ENCODE measurements at regions not wholly inside any gene's neighbourhood (a gene's known extent, or its start where the extent isn't known, plus 50 kb on each side); places are given as distances from the start of the nearest gene placed in this dataset.
"Not testable (repeated sequence)": the region's sequence is repeated elsewhere in the genome, so short reads cannot be mapped to it uniquely, and the experiment has no call there.

DNA sequence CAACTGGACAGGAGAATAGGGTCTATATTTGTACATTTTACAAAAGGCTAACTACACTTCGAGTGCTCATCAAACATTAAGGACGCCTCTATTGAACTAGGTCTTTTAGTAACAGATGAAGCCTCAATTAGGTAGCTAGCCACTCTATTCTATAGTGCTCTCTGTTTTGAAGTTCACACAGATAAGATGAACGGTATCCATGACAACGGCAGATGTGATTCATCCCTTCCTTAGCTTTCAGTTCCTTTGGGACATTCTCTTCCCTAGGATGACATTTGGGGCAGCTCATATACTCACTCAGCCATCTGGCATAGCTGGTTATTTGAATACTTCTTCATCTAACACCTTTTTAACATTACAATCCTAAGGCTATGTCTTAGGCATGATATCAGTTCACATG, 62.4 kb upstream of the WDFY3 start:
- intact Hi-C loops (cut with micrococcal nuclease; ENCODE audit: unreplicated experiment): no loop called here
- Mint-ChIP-seq H3K36me3 (ENCODE audit: insufficient read depth, unreplicated experiment) (no peaks in the 10 kb centered on the region), H3K4me3 (ENCODE audit: unreplicated experiment) (no peak overlapping the region), H3K27ac (ENCODE audit: unreplicated experiment) (no peak overlapping the region), H3K9me3 (ENCODE audit: unreplicated experiment) (peaks cover 11% of the 10 kb centered on the region), H3K4me1 (ENCODE audit: low read depth, unreplicated experiment) (no peaks in the 10 kb centered on the region), H3K27me3 (ENCODE audit: insufficient read depth, unreplicated experiment) (no peaks in the 10 kb centered on the region)
- no TSS peak for BruUV-seq (replicated peaks)
- TF ChIP-seq, protein P1, sequence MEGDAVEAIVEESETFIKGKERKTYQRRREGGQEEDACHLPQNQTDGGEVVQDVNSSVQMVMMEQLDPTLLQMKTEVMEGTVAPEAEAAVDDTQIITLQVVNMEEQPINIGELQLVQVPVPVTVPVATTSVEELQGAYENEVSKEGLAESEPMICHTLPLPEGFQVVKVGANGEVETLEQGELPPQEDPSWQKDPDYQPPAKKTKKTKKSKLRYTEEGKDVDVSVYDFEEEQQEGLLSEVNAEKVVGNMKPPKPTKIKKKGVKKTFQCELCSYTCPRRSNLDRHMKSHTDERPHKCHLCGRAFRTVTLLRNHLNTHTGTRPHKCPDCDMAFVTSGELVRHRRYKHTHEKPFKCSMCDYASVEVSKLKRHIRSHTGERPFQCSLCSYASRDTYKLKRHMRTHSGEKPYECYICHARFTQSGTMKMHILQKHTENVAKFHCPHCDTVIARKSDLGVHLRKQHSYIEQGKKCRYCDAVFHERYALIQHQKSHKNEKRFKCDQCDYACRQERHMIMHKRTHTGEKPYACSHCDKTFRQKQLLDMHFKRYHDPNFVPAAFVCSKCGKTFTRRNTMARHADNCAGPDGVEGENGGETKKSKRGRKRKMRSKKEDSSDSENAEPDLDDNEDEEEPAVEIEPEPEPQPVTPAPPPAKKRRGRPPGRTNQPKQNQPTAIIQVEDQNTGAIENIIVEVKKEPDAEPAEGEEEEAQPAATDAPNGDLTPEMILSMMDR (IDR thresholded peaks at IDR 0.05; ENCODE audit: insufficient read depth in 1 of 2, low read depth in 1 of 2, low read length in 1 of 2, severe bottlenecking in 1 of 2, unreplicated experiment in 1 of 2): no peak
- POLR2A ChIA-PET: no interaction called here
- Histone ChIP-seq H3K9me3 (no peaks in the 10 kb centered on the region; the same call in 1 of the 2 replicates), H3K36me3 (ENCODE audit: control insufficient read depth, insufficient read depth, low read length) (no peaks in the 10 kb centered on the region), H3K4me3 (ENCODE audit: low read depth, low read length) (no peak overlapping the region), H3K27me3 (replicated peaks; ENCODE audit: control insufficient read depth, insufficient read depth, low read length) (no peaks in the 10 kb centered on the region), H3K4me1 (no peaks in the 10 kb centered on the region)
- CTCF ChIA-PET: no interaction called here
- DNase-seq: no peak

DNA sequence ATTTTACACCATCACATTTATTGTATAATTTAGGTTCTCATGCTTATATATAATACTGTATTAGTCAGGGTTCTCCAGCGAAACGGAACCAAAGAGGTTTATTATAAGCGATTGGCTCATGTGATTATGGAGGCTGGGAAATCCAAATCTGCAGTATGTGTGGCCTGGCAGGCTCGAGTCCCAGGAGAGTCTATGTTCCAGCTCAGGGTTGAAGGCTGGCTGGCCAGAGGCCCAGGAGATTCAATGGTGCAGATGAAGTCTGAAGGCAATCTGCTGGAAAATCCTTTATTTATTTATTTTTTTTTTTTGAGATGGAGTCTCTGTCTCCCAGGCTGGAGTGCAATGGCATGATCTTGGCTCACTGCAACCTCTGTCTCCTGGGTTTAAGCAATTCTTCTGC, 63.0 kb upstream of the WDFY3 start:
- H3K36me3 ChIP-seq (ENCODE audit: control insufficient read depth, insufficient read depth, low read length): no peaks in the 10 kb centered on the region
- Mint-ChIP-seq H3K4me1 (ENCODE audit: low read depth, unreplicated experiment) (no peaks in the 10 kb centered on the region), H3K27ac (ENCODE audit: unreplicated experiment) (no peak overlapping the region), H3K27me3 (ENCODE audit: insufficient read depth, unreplicated experiment) (no peaks in the 10 kb centered on the region), H3K36me3 (ENCODE audit: insufficient read depth, unreplicated experiment) (no peaks in the 10 kb centered on the region), H3K9me3 (ENCODE audit: unreplicated experiment) (peaks cover 11% of the 10 kb centered on the region), H3K4me3 (ENCODE audit: unreplicated experiment) (no peak overlapping the region)
- no peaks in the 10 kb centered on the region for H3K27me3 ChIP-seq (replicated peaks; ENCODE audit: control insufficient read depth, insufficient read depth, low read length)
- POLR2A ChIA-PET: no interaction called here
- no peak for DNase-seq
- intact Hi-C loops (cut with micrococcal nuclease; ENCODE audit: unreplicated experiment): no loop called here
- H3K4me1 ChIP-seq: no peaks in the 10 kb centered on the region
- TF ChIP-seq, protein P1 (IDR thresholded peaks at IDR 0.05; ENCODE audit: insufficient read depth in 1 of 2, low read depth in 1 of 2, low read length in 1 of 2, severe bottlenecking in 1 of 2, unreplicated experiment in 1 of 2): no peak
- BruUV-seq (replicated peaks): no TSS peak
- H3K4me3 ChIP-seq (ENCODE audit: low read depth, low read length): no peak overlapping the region
- CTCF ChIA-PET: no interaction called here
- H3K9me3 ChIP-seq: no peaks in the 10 kb centered on the region; the same call in 1 of the 2 replicates

DNA sequence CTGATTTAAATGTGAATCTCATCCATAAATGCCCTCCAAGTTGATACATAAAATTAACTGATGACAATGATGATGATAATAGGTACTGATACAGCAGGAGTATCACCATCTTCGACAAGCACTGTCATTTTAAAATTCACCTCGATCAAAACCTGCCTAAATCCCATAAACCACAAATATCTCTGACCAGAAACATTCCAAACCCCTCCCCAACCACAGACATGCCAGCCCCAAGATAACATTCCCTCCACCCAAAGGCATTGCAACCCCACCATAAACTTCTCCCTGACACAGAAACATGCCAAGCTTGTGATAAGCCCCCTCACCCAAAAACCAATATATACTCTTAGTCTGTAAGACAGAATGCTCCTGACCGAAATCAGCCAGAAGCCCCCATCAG, 63.7 kb upstream of the WDFY3 start:
- Mint-ChIP-seq H3K4me3 (ENCODE audit: unreplicated experiment) (no peak overlapping the region), H3K36me3 (ENCODE audit: insufficient read depth, unreplicated experiment) (no peaks in the 10 kb centered on the region), H3K27ac (ENCODE audit: unreplicated experiment) (no peak overlapping the region), H3K27me3 (ENCODE audit: insufficient read depth, unreplicated experiment) (no peaks in the 10 kb centered on the region), H3K9me3 (ENCODE audit: unreplicated experiment) (peaks cover 11% of the 10 kb centered on the region), H3K4me1 (ENCODE audit: low read depth, unreplicated experiment) (no peaks in the 10 kb centered on the region)
- DNase-seq: no peak
- H3K4me3 ChIP-seq (ENCODE audit: low read depth, low read length): no peak overlapping the region
- H3K27me3 ChIP-seq (replicated peaks; ENCODE audit: control insufficient read depth, insufficient read depth, low read length): no peaks in the 10 kb centered on the region
- ChIA-PET POLR2A (no interaction called here), CTCF (no interaction called here)
- TF ChIP-seq, protein P1 (IDR thresholded peaks at IDR 0.05; ENCODE audit: insufficient read depth in 1 of 2, low read depth in 1 of 2, low read length in 1 of 2, severe bottlenecking in 1 of 2, unreplicated experiment in 1 of 2): no peak
- H3K4me1 ChIP-seq: no peaks in the 10 kb centered on the region
- intact Hi-C loops (cut with micrococcal nuclease; ENCODE audit: unreplicated experiment): no loop called here
- no peaks in the 10 kb centered on the region; the same call in 1 of the 2 replicates for H3K9me3 ChIP-seq
- H3K36me3 ChIP-seq (ENCODE audit: control insufficient read depth, insufficient read depth, low read length): no peaks in the 10 kb centered on the region
- no TSS peak for BruUV-seq (replicated peaks)

GRCh38 chr4:85033838-85034237, 67.3 kb upstream of the WDFY3 start:
- BruUV-seq (replicated peaks); CTCF ChIA-PET; POLR2A ChIA-PET; H3K9me3 ChIP-seq; H3K4me1 Mint-ChIP-seq (ENCODE audit: low read depth, unreplicated experiment); H3K27me3 Mint-ChIP-seq (ENCODE audit: insufficient read depth, unreplicated experiment); H3K36me3 Mint-ChIP-seq (ENCODE audit: insufficient read depth, unreplicated experiment); H3K4me3 Mint-ChIP-seq (ENCODE audit: unreplicated experiment); H3K27ac Mint-ChIP-seq (ENCODE audit: unreplicated experiment); H3K4me1 ChIP-seq; H3K4me3 ChIP-seq (ENCODE audit: low read depth, low read length); DNase-seq; H3K36me3 ChIP-seq (ENCODE audit: control insufficient read depth, insufficient read depth, low read length); intact Hi-C loops (cut with micrococcal nuclease; ENCODE audit: unreplicated experiment); H3K27me3 ChIP-seq (replicated peaks; ENCODE audit: control insufficient read depth, insufficient read depth, low read length): not testable (repeated sequence)
- H3K9me3 Mint-ChIP-seq (ENCODE audit: unreplicated experiment): peaks cover 11% of the 10 kb centered on the region

All from Caco-2 (cell line).